Raji (cell line): ENCODE measurements at regions not wholly inside any gene's neighbourhood (a gene's known extent, or its start where the extent isn't known, plus 50 kb on each side); places are given as distances from the start of the nearest gene placed in this dataset.

Experiments
- POLR2A ChIP-seq: IDR thresholded peaks from 2 replicates; pipeline ENCODE4 v1.6.1; 2011; ENCODE audit warnings: low read depth, low read length, control low read depth; ENCODE audit not compliant: insufficient read depth

DNA sequence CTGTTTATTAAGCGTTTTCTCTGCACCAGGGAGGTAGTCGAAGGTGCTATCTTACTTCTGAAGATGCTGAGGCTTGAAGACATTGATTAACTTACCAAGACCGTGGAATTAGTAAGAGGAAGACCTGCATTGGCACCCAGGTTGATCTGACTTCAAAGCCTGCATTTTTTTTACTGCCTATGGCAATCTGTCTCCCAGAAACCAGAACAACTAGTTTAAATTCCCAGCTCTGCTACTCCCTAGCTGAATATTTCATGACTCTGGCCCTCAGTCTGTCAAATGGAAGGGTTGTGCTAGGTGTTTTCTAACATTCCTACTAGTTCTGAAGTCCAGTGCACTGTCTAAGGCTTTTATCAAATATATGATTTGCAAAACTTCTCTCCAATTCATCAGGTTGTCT lies 52.0 kb upstream of the GRAMD1B start:
- no peak for TF ChIP-seq POLR2A

DNA sequence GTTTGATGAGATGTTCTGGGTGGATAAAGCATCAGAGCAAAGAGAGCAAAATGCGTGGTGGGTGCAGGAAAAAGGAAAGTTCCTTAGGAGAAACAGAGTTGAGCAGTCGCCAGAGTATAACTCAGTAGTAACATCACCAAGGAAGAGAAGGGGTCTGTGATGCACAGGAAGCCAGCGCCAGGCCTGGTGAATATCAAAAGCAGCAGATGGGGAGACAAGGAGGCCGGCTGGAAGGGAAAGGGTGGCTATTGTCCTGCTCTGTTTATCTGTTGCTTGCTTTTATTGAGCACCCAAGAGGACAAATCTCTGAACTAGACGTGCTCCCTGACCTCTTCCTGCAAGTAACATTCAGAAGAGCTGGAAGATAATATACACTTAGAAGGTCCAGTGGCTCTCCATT lies 52.7 kb upstream of the GRAMD1B start:
- no peak for TF ChIP-seq POLR2A

DNA sequence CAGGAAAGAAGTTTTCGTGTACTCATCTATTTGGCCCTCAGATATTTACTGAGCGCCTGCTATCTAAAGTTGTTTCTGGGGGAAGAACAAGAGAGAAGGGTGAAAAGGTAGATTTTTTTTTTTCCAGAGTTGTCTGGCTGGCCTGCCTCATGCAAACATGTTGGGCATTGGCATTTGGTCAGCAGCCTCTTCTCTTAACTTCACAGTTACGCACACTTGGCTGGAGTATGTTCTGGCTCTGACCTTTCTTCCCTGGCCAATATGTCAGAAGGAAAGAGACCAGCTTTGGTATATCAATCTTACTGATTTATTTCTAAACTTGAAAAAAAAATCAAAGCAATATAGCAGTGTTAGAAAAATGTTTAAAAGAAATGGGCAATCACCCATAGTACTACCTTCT lies 54.2 kb upstream of the GRAMD1B start:
- no peak for TF ChIP-seq POLR2A

DNA sequence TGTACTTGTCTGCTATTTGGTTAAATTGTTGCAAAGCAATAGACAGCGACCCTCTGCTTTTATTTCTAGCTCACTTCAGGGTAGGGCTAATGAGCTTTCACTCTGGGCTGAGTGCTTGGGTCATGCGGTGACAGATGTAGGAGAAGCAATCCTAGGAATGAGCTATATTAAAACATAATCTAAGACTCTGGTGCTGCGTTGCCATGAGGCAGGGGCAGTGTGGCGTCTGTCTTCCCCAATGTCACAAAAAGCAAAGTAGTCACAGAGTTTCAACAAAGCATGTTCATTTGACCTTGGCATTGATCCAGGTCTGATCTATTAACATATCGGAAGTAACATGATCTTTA lies 55.5 kb upstream of the GRAMD1B start:
- TF ChIP-seq POLR2A = no peak

DNA sequence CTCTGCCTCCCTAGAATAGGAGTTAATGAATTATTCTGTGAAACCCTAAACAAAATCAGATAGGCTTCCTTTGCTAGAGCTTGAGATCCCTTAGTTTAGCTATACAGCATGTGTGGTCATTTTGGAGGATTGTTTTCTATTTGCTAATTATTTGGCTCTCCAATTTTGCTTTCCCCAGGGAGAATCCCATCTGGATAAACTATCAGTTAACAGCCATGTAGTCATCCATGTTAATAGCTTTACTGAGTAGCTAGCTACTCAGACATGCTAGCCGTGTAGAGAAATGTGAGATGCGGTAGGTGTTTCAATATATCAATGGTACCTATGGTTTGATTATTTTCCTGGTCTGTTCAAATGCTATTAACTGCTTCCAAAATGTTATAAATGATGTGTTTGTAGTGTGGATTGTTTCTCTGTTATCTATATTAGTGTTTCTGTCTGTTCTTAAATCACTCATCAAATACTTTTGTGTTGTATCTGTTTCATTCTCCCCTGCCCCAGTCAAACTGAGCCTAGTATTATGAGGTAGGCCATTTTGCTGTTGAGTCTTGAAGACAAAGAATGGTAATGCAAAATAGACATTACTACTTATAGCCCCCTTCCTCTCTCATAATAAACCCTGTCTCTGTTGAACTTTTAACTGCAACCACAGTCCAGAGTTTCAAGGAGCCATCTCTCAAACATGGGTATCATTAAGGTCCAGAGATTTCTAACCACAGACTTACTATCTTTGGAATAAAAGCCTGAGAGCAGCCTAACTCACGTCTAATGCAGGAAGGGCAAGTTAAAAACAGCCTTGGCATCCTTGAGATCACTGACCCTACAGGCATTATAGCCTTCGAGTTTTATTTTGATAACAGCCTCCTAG lies 56.1 kb upstream of the GRAMD1B start:
- no peak for TF ChIP-seq POLR2A

DNA sequence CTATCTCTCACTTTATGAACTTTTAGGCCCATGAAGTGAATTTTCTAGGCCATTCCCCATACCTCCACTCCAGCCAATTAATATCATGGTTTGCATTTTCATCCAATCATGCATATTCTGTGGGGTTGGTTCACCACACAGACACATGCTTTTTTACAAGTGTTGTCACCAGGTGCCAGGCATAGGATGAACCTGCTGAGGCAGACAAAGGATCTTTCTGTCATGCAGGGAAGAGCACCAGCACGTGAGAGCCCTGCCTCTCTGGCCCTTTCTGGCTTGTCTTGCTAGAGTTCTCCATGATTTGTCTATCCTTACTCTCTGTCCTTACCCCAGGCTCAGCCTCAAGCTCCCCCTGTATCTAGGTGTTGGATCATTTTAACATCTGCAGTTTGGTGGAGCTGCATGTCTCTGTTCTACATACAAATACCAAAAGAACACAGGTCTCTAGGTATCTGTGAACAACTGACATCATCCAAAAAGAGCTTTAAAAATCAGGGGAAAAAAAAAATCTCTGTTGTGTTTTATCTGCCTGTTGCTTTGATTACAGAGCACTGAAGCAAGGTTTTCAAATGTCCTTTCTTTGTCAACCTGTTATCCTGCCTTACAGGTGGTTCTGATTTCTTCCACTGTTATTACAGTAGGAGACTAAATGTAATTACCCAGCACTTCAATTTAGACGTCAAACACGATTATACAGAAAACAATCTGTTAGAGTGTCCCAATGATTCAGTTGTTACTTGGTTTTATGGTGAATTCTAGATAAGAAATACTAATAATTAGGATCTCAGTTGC lies 58.4 kb upstream of the GRAMD1B start:
- no peak for TF ChIP-seq POLR2A

DNA sequence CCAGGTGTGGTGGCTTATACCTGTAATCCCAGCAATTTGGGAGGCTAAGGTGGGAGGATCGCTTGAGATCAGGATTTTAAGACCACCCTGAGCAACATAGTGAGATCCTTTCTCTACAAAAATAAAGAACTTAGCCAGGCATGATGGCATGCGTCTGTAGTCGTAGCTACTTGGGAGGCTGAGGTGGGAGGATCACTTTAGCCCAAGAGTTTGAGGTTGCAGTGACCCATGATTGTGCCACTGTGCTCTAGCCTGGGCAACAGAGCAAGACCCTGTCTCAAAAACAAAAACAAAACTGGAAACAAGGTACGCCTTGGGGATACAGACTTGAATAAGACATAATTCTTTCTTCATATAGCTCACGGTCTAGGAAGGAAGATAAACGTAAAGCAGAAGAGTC lies 63.1 kb upstream of the GRAMD1B start:
- no peak for TF ChIP-seq POLR2A

DNA sequence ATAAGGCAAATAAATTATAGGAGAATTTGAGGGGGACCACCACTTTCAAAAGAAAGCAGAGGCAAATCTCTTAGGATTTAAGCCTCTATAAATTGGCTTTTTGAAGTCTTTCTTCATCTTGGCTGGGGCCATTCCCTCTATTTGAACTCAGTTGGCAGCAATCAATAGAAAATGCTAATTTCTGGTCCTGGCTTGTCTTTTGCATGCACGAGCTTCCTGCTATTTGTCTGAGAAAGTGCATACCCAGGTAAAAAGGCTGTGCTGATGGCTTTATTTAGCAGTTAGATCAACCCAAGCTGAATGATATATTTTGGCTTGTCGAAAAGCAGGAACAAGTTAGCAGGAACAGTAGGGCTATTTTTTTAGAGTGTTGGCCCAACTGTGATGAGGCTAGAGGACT lies 64.1 kb upstream of the GRAMD1B start:
- no peak for TF ChIP-seq POLR2A

DNA sequence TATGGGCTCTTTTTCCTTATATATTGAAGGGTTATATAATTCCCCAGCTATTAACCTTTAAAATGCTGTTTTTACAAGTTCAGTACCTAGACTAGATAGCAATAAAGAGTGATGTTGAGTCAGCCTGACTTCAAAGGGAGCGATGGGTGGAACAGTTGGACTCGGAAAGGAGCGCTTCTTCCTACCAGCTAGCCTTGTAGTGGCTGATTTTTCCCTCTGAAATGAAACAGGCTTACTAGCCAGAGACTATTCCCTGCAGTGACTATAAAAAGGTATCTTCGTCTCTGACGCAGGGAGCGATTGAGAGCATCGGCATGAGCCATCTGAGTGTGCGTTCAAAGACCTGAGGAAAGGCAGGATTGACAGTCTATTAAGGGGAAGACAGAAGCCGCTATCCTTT lies 66.0 kb upstream of the GRAMD1B start:
- TF ChIP-seq POLR2A = no peak

DNA sequence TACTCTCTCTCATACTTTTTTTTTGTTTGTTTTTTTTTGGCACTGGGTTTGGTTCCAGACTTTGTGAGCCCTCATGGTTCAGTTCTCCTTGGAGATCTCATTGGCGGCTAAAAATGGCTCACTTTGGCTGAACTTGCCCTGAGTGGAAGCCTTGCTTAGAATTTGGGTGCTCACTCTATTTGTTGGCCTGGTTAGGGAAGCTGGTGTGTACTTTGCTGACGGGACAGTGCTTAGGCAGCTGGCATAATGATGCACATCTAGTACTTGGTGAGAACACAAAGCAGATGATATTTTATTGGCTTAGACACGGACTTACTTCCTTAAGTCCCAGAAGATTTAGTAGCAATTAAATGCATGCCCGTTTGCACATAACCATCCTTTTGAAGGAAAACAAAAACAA lies 66.5 kb upstream of the GRAMD1B start:
- TF ChIP-seq POLR2A = no peak

DNA sequence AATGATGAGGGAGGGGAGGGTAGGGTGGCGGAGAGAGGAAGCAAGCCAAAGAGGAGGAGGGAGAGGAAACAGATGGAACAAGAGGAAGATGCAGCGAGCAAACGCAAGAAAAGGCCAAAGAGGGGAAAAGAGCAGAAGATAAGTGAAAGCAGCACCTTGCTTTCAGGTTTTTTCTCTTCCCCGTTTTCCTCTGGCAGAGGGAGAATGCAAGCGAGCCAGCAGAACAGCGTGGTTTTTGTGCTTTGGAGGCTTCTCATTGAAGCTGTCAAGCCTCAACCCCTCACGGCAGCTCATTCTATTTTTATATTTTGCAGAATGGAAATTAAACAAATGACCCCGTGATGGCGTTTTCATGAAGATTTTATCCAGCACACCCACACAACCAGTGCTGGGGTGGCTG lies 67.1 kb upstream of the GRAMD1B start:
- TF ChIP-seq POLR2A = no peak

DNA sequence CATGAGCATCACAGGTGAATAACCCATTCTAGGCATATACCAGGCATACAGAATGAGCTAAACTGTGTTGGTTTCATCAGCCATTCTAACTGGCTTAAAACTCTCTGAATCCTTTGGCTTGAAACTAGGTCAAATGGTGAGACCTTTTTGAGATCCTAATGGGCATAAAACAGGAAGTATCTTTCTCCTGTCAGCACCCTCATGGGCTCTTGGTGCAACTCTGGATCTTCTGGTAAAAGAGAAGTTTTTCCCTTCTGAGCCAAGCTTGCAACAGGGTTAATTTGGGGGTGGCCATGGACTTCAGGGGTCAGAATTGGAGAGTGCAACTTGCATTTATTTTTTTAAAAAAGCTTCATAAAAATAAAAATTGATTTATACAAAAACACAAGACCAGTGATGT lies 67.9 kb upstream of the GRAMD1B start:
- TF ChIP-seq POLR2A = no peak

DNA sequence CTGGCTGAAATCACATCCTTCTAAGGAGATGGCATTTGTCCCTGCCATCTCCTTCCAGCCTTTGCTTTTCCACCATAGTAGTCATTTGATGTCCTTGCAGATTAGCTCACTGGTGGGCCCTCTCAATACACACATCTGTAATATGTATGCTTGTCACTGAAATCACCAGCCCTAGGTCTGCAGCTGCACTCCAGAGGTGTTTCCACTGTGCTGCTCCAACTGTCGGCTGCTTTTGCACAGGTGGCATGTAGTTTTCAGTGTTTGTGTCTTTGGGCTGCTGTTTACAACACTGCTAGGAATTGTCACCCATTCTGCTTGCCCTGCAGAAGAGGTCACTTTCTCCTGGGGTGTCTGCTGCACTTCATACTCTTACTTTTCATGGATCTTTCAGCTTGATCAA lies 69.0 kb upstream of the GRAMD1B start:
- no peak for TF ChIP-seq POLR2A

DNA sequence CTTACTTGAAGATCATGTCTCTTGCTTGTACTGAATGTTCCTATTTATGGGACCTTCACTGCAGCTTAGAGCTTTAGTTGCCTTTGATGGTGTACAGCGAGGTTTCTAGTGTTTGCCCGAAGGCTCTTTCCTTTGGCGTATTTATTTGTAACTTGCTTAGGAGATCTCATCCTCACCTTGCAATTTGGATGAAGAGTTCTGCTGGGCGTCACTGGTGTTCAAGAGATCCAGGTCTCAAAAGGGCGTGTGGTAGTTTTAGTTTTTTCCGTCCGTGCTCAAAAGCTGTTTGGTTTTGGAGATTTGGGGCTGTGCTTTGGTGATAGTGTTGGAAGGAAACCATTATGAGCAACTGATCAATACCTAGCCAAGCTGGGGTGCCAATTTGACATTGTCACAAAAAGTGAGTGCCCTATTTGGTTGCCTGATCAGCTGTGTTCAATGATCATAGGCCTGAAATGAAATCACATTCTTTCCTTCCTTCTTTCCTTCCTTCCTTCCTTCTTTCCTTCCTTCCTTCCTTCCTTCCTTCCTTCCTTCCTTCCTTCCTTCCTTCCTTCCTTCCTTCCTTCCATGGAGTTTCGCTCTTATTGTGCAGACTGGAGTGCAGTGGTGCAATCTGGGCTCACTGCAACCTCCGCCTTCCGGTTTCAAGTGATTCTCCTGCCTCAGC lies 69.7 kb upstream of the GRAMD1B start:
- TF ChIP-seq POLR2A = no peak

DNA sequence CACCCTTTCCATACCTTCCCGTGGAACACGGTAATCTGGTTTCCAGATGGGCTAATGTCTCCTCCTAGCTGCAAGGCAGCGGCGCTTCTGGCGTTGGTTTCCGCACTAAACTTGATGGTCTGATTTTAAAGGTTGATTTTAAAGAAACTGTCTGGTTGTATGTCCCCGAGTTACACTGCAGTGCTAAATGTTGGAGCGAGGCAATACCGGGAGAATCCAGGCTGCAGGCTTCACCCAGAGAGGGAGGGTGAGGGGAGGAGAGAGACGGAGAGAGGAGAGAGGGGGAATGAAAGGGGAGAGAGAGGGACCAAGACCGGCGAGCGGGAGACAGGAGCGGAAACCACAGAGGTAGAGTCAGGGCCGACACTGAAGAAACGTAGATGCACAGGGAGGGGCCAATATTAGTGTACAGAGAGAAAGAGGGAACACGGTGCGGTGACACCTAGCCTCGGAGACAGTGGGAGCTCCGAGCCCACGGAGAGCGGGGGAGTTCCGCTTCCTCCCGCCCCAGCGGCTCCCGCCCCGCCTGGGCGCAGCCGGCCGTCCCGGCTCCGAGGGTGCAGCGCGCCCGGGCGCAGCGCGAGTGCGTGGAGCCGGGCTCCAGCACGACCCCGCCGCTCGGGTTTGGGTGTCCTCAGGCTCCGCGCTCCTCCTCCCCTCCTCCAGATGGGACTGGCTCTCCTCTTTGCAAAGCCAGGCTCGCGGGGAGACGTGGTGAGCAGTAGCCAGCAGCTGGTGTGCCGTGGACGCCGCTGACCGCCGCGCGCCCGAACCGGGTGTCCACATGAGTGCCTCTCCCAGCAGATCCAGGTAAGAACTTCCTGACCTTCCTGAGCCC lies 71.9 kb upstream of the GRAMD1B start:
- no peak for TF ChIP-seq POLR2A
